ENCODE measurements at regions not wholly inside any gene's neighbourhood (a gene's known extent, or its start where the extent isn't known, plus 50 kb on each side); places are given as distances from the start of the nearest gene placed in this dataset.
"Not testable (repeated sequence)": the region's sequence is repeated elsewhere in the genome, so short reads cannot be mapped to it uniquely, and the experiment has no call there.

DNA sequence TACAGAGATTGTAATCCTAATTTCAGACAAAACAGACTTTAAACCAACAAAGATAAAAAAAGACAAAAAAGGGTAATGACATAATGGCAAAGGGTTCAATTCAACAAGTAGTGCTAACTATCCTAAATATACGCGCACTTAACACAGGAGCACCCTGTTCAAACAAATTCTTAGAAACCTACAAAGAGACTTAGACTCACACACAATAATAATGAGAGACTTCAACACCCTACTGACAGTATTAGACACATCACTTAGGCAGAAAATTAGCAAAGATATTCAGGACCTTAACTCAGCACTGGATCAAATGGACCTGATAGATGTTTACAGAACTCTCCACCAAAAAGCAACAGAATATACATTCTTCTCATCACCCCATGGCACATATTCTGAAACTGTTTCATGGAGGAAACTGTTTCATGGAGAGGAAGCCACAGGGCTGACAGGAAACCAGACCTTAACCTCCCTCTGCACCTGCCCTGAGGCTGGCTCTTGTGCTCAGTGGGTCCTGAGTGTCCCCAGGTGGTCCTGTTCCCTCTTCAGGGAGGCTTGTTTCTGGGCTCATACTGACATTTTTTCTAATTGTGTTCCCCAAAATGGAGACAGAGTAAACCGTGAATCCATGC is 54.7 kb downstream of the OR4M2 start:
- DNase-seq, result not testable (repeated sequence)

DNA sequence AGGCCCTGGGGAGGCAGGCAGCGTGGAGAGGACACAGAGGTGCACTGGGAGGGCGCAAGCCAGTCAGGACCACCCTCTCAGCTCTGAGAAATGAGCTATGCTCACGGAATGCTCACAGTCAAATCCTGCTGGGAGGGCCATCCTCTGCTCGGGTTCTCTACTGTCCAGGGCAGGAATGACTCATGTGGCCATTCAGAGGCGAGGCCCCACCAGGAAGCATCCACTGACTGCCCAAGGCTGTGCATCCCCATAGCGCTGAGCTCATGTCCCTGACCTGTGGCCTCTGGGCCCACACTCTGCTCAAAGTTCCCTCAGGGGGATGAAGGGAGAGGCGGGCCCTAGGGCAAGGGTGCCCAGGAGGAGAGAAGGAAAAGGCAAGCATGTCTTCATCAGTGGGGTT is 57.2 kb downstream of the OR4M2 start:
- DNase-seq, result not testable (repeated sequence)

DNA sequence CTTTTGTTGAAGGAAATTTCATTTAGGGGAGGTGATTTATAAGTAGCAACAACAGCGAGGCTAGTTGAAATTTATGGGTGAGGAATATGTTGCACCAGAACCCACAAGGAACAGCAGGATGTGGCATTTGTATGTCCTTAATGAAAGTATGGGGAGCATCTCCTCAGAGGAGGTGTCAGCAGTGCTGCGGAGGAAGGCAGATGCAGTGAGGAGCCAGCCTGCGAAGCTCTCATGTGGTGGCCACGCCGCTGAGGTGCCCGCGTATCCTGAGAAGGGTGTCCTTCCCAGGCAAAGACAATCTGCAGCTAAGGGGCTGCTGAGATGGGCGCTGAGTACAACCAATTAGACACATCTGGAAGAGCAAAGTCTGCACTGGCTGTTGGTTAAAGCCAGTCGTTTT is 60.8 kb downstream of the OR4M2 start:
- not testable (repeated sequence) for DNase-seq

DNA sequence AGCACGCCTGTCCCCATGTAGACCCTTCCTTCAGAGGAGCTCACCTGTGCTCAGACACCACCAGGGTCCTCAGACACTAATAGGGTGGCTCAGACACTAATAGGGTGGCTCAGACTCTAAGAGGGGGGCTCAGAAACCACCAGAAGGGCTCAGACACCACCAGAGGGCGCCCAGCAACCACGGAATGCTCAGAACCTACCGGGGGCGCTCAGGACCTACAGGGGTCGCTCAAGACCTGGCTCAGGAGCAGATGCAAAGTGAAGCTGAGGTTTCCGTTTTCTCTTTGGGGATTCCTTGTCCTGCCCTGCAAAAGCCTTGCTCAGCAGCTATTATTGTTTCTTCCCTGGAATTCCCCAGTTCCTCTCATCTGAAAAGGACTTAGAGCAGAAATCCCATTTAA is 67.8 kb downstream of the OR4M2 start:
- DNase-seq, result not testable (repeated sequence)

DNA sequence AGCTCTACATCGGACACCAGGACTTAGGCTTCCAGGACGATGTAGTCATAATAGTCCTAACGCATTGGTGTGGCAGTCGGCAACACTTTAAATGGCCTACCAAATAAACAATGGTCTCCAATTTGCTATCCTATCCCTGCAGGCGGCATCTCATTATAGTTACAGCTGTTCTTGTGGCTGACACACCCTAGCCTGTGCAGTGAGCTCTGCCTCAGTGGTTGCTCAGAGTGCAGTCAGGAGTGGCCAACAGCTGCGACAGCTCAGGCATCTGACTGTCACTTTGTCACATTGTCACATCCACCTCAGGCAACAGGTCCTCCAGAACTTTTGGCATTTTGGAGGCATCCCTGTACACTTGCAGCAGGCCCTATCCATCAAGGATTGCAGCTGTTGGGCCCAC is 77.9 kb downstream of the OR4M2 start:
- DNase-seq, result not testable (repeated sequence)

DNA sequence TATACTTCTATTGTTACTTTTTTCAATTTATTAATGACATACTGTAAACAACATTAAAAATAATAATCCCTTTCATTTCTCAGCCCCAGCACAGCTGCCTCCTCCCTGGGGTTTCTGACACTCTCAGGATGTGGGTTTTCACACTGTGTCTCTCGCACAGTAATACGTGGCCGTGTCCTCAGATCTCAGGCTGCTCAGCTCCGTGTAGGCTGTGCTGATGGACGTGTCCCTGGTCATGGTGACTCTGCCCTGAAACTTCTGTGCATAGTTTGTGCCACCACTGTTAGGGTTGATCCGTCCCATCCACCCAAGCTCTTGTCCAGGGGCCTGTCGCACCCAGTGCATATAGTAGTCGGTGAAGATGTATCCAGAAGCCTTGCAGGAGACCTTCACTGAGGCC is 80.0 kb downstream of the OR4M2 start:
- not testable (repeated sequence) for DNase-seq

DNA sequence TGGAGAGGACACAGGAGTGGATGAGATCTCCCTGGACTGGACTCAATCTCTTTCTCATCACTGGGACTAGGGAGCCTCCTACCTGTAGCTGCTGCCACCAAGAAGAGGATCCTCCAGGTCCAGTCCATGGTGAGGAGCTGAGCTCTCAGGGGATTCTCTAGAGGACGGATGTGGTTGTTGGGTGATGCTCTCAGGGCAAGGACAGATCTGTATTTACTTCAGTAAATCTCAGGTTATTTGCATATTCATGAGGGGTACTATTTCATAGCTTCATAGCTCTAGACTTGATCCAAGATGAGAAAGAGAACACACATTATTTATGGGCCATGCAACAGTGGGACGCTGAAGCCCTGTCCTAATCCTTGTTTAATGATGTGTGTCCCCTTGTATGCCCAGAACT is 80.4 kb downstream of the OR4M2 start:
- DNase-seq, result not testable (repeated sequence)

DNA sequence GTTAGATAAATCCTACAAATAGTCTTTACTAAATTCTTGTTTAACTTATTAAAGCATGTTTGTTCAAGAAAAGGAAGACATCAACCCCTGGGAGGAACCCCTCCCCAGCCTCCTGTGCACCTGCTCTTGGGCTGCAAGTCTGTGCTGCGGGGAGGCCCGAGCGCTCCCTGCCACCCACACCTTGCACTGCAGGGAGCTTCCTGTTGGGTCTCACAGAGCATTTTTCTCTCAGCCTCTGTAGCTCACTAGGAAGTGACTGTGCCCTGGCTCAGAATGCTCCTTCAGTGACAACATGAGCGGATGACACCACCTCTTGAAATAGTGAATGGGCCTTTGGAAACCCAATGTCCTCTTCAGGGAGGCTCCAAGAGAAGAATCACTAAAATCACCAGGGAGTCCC is 81.1 kb downstream of the OR4M2 start:
- DNase-seq, result not testable (repeated sequence)

DNA sequence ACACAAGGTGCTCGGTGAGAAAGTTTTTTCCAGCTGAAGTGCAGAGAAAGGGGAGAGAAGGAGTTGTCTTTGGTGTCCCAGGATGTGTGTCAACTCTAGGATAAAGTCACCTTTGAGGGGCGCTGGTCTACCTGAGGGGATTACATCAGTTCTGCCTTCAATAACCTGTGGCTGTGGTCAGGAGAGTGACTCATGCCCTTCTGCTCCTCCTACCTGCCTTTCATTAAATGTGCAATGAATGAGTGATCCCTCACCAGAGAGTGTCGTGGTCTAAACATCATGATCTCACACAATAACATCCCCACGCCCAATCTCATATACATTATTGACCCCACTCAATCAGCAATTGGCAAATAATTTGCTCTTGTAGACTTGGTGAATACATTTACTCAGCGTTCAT is 83.4 kb downstream of the OR4M2 start:
- not testable (repeated sequence) for DNase-seq

DNA sequence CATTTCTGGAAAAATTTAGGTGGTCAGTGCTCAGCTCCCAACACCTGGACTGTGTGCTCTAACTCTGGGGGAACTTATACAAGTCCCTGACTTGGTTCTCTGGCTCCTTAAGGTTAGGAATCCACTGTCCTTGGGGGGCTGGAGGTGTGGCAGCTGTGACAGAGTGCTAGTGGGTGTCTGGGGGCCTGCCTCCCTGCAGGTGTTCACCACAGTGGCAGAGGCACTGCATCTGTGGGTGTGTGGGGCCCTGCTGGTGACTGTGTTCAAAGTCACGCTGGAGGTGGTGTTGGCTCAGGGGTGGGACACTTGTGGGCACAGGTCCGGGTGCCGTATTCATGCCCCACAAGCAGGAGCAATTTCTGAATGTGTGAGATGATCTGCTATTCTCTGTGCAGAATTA is 87.2 kb downstream of the OR4M2 start:
- not testable (repeated sequence) for DNase-seq

DNA sequence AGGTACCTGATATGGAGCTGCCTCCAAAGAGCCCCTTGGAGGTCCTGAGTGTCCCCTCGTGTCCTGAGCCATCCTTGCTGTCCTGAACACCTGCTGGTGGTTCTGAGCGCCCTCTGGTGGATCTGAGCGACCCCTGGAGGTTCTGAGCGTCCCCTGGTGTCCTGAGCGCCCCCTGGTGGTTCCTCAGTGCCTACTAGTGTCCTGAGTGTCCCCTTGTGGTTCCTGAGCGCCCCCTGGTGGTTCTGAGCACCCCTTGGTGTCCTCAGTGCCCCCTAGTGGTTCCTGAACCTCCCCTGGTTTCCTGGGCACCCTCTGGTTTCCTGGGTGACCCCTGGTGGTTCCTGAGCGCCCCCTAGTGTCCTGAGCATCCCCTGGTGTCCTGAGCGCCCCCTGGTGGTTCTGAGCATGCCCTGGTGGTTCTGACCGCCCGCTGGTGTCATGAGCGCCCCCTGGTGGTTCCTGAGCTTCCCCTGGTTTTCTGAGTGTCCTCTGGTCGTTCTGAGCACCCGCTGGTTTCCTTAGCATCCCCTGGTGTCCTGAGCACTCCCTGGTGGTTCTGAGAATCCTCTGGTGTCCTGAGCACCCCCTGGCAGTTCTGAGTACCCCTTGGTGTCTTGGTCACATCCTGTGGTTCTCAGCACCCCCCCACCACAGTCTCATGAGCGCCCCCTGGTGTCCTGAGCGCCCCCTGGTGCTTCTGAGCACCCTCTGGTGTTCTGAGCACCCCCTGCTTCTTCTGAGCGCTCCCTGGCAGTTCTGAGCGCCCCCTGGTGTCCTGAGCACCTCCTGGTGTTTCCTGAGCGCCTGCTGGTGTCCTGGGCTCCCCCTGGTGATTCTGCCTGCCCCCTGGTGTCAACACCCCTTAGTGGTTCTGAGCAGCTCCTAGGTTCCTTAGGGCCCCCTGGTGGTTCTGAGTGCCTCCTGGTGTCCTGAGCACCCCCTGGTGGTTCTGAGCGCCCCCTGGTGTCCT is 93.0 kb downstream of the OR4M2 start:
- DNase-seq, result not testable (repeated sequence)

DNA sequence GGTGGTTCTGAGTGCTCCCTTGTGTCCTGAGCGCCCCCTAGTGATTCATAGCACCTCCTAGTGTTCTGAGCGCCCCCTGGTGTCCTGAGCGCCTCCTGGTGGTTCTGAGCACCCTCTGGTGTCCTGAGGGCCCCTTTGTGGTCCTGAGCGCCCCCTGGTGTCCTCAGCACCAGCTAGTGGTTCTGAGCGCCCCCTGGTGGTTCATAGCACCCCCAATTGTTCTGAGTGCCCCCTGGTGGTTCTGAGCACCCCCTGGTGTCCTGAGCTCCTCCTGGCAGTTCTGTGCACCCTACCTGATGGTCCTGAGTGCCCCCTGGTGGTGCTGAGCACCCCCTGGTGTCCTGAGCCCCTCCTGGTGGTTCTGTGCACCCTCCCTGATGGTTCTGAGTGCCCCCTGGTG is 93.8 kb downstream of the OR4M2 start:
- not testable (repeated sequence) for DNase-seq

DNA sequence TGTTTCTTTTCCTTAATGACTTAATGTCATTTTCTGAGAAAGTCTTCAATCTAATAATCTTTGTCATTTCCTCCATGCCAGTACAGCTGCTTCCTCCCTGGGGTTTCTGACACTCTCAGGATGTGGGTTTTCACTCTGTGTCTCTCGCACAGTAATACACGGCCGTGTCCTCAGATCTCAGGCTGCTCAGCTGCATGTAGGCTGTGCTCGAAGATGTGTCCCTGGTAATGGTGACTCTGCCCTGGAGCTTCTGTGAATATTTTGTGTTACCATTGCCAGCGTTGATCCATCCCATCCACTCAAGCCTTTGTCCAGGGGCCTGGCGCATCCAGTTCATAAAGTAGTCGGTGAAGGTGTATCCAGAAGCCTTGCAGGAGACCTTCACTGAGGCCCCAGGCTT is 97.6 kb downstream of the OR4M2 start:
- not testable (repeated sequence) for DNase-seq

DNA sequence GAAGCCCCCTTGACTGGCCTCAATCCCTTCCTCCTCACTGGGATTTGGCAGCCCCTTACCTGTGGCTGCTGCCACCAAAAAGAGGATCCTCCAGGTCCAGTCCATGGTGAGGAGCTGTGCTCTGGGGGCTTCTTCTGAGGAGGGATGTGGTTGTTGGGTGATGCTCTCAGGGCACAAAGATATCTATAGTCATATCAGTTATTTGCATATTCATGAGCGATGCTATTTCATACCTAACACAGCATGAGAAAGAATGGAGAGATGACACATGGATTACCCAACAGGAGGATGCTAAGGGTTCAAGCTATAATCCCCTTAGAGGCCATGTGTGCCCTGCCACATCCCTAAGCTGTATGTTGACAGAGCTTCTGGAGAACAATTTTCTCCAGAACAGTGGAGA is 98.1 kb downstream of the OR4M2 start:
- not testable (repeated sequence) for DNase-seq

DNA sequence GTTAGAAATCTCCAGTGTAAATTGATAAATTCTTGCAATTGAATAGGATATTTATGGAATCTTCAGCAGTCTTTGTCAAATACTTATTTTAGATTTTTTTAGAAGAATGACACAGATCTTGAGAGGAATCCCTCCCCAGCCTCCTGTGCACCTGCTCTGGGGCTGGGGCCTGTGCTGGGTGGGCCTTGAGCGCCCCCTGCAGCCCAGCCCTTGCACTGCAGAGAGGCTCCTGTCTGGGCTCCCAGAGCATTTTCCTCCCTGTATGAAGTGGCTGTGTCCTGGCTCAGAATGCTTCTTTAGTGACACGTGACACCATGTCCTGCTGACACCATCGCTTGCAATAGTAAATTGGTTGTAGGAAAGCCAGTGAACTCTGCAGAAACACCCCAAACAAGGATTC is 98.7 kb downstream of the OR4M2 start:
- DNase-seq, result not testable (repeated sequence)

DNA sequence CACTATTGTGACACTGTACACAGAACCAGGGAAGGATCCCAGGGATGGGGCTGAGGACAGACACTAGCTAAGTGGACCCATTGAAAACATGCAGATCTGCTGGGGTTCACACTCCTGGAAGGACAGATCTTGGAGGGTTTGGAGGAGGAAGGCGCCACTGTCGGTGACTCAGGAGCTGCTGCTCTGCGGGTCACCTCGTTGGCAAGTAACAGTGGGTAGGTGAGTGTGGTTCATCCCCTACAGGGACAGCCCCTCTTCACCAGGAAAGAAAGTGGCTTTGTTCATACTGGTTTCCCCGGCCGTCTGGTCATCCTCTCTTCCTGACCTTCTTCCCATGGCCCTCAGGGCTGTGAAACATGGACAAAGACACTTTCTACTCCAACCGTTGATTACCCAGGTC is 100.3 kb downstream of the OR4M2 start:
- not testable (repeated sequence) for DNase-seq

DNA sequence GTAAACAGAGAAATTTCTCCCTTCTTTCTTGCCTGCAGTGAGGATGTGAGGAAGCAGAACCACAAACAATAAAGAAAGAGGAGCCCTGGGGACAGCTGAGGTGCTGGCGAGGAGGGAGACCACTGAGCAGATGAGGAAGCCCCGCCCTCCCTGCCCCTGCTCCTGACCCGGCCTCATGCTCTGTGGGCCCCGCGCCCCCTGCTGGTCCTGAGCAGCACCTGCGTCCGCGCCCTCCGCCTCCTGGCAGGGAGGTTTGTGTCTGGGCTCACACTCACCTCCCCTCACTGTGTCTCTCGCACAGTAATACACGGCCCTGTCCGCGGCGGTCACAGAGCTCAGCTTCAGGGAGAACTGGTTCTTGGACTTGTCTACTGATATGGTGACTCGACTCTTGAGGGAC is 104.4 kb downstream of the OR4M2 start:
- not testable (repeated sequence) for DNase-seq

DNA sequence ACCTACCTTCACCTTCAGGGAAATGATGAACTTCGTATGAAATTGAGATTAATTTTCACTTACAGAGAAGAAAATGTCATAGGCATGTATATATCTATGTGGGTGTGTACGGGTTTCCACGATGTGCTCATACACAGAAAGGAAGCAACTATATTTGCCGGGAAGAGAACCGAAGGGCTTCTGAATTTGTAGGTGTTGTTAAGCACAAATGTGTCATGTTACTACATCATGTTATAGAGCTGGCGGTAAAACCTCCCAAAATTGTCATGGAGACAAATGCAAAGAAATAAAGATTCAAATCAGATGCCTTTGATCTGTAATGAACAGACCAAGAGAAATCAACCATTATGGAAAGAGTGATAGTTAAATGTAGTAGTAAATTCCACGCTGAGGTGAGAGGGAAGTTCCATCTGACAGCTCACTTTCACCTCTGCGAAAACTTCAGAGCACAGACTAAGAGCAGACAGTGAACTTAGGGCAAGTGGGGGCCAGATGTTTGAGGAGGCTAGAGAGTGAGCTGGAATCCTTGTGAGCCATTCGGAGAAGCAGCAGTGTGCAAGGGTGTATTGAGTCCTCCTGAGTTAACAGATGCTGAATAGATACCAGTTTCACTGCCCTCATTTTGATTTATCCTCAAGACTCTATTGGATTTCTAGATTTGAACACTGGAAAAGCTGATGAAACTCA is 106.7 kb downstream of the OR4M2 start:
- DNase-seq, result not testable (repeated sequence)

DNA sequence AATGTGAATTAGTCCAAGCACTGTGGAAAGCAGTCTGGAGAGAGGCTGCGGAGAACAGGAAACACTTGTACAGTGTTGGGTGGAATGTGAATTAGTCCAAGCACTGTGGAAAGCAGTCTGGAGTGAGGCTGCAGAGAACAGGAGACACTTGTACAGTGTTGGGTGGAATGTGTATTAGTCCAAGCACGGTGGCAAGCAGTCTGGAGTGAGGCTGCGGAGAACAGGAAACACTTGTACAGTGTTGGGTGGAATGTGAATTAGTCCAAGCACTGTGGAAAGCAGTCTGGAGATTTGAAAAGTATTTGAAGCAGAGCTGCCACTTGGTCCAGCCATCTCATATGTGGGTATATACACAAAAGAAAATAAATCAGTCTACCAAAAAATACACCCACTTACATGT is 111.5 kb downstream of the OR4M2 start:
- not testable (repeated sequence) for DNase-seq

DNA sequence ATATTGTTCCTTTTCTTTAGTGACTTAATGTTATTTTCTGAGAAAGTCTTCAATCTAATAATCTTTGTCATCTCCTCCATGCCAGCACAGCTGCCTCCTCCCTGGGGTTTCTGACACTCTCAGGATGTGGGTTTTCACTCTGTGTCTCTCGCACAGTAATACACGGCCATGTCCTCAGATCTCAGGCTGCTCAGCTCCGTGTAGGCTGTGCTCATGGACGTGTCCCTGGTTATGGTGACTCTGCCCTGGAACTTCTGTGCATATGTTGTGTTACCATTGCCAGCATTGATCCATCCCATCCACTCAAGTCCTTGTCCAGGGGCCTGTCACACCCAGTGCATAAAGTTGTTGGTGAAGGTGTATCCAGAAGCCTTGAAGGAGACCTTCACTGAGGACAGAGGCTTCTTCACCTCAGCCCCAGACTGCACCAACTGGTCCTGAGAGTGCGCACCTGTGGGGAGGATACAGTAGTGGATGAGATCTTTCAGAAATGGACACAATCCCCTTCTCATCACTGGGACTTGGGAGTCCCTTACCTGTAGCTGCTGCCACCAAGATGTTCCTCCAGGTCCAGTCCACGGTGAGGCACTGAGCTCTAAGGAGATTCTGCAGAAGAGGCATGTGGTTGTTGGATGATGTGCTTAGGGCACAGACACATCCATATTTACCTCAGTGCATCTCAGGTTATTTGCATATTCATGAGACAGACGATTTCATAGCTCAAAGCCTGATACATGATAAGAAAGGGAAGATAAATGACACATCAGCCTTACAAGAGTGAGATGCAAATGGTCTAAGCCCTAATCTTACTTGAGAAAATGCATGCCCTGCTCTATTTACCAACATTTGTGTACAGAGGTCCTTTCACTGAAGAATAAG is 114.7 kb downstream of the OR4M2 start:
- DNase-seq, result not testable (repeated sequence)

DNA sequence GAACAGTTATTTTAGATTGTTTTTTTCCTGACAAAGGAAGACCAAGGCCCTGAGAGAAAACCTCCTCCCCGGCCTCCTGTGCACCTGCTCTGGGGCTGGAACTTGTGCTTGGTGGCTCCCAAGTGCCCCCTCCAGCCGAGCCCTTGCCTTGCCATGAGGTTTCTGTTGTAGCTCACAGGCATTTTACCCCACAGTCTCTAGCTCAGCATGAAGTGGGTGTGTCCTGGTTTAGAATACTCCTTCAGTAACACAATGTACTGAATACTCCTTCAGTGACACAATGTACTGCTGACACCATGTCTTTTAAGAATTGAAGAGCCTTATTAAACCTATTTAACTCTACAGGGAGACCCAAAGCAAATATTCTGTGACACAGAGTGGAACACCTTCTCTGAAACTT is 116.1 kb downstream of the OR4M2 start:
- DNase-seq, result not testable (repeated sequence)

DNA sequence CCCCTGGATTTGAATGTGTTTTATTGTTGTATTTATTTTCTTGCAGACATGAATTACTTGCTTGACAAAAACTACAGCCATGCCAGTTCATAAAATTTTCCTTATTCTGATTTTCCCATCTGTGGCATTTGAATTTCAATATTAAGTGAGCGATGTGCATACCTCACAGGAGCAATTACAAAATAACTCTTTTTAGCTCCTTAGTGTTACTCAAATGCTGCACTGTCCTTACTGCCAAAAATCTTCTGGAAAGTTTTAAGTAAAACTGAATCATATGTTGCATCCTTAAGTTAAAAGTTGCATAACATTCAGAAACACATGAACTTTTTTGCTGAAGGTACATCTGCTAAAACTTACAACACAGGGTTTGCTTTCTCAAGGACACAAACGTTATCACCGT is 120.1 kb downstream of the OR4M2 start:
- DNase-seq, result not testable (repeated sequence)
